ENCODE measurements at regions not wholly inside any gene's neighbourhood (a gene's known extent, or its start where the extent isn't known, plus 50 kb on each side); places are given as distances from the start of the nearest gene placed in this dataset.

DNA sequence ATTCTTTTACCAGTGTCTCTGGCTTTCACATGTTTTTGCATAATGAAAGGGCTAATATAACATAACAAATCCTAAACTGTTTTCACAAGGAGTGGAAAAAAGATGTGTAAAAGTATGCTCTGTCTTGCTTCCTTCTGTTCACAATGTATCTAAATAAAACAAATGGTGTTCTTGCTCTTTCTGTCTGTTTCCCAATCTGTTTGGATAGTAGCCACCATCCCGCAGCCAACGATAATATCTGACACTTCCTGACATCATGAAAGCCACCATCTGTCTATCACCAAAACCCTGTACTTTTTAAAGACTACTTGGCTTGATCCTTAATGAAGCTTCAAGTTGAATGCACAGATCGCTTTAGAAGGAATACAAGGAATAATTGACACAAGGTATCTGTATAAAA lies 246.2 kb downstream of the ETV1 start:
- TF ChIP-seq, protein P1, sequence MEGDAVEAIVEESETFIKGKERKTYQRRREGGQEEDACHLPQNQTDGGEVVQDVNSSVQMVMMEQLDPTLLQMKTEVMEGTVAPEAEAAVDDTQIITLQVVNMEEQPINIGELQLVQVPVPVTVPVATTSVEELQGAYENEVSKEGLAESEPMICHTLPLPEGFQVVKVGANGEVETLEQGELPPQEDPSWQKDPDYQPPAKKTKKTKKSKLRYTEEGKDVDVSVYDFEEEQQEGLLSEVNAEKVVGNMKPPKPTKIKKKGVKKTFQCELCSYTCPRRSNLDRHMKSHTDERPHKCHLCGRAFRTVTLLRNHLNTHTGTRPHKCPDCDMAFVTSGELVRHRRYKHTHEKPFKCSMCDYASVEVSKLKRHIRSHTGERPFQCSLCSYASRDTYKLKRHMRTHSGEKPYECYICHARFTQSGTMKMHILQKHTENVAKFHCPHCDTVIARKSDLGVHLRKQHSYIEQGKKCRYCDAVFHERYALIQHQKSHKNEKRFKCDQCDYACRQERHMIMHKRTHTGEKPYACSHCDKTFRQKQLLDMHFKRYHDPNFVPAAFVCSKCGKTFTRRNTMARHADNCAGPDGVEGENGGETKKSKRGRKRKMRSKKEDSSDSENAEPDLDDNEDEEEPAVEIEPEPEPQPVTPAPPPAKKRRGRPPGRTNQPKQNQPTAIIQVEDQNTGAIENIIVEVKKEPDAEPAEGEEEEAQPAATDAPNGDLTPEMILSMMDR (conservative IDR thresholded peaks at IDR 0.05): no peak
- TF ChIP-seq EZH2 (IDR thresholded peaks at IDR 0.05; ENCODE audit: low read depth): no peak

Measured in PC-9 (cell line).